AG04450 (cell line): ENCODE measurements at regions not wholly inside any gene's neighbourhood (a gene's known extent, or its start where the extent isn't known, plus 50 kb on each side); places are given as distances from the start of the nearest gene placed in this dataset.

Source experiments
- CTCF ChIA-PET: fragments of 300-600, 350-600 bp; formaldehyde crosslinking; extraction: SDS; loops from one replicate; lab custom pipeline; 2022; ENCODE audit warnings: antibody characterized with exemption, inconsistent platforms; lab: Charles Lee
- POLR2A ChIA-PET: fragments of 350-600 bp; formaldehyde crosslinking; extraction: SDS; loops from one replicate; lab custom pipeline; 2021; ENCODE audit warnings: antibody characterized with exemption, inconsistent platforms; lab: Yijun Ruan, JAX
- DNase-seq: peaks from one replicate; pipeline ENCODE4 v3.0.0-alpha.2; 2011; ENCODE audit warnings: low read depth, low spot score
- H3K27ac ChIP-seq: one replicate; pipeline ENCODE4 v1.5.1; 2012; ENCODE audit warnings: low read depth, low read length, control low read depth
- H3K27me3 ChIP-seq: one replicate; pipeline ENCODE4 v1.6.0; 2012; ENCODE audit warnings: low read length; ENCODE audit not compliant: control insufficient read depth, insufficient read depth
- H3K4me3 ChIP-seq: 2 replicates; pipeline ENCODE4 v1.5.1; 2011; ENCODE audit warnings: mild to moderate bottlenecking, low read depth, low read length, control low read depth
- H3K9me3 ChIP-seq: 2 replicates; pipeline ENCODE4 v1.5.1; 2012; ENCODE audit warnings: low read length; ENCODE audit not compliant: control insufficient read depth, insufficient read depth
- CTCF ChIP-seq: IDR thresholded peaks from 2 replicates; pipeline ENCODE4 v1.5.1; 2011; ENCODE audit warnings: low read depth, low read length, control low read depth, inconsistent platforms

GRCh38 chr3:137906985-137907649 is 102.8 kb upstream of the CLDN18 start:
- no peak for DNase-seq
- CTCF ChIA-PET: no interaction called here

GRCh38 chr3:137924628-137925027 is 85.3 kb upstream of the CLDN18 start:
- POLR2A ChIA-PET: no interaction called here
- TF ChIP-seq CTCF: no peak
- H3K4me3 ChIP-seq: no peak overlapping the region
- H3K9me3 ChIP-seq: no peaks in the 10 kb centered on the region
- no peak for DNase-seq
- no peaks in the 10 kb centered on the region for H3K27me3 ChIP-seq
- no peak overlapping the region for H3K27ac ChIP-seq
- CTCF ChIA-PET: interaction anchor here (1.9 kb wide), 1 partner anchor 21 kb away, joined by 6 read pairs; no protein-coding TSS in a partner anchor

More at GRCh38 chr3:137906985-137907649, 102.8 kb upstream of the CLDN18 start:
- Histone ChIP-seq H3K4me3 (no peak overlapping the region), H3K27me3 (no peaks in the 10 kb centered on the region), H3K27ac (no peak overlapping the region), H3K9me3 (no peaks in the 10 kb centered on the region)
- POLR2A ChIA-PET: no interaction called here
- no peak for TF ChIP-seq CTCF

- H3K27ac ChIP-seq: no peak overlapping the region
- H3K9me3 ChIP-seq: no peaks in the 10 kb centered on the region
- DNase-seq: no peak
- H3K4me3 ChIP-seq: no peak overlapping the region
- no peaks in the 10 kb centered on the region for H3K27me3 ChIP-seq
- ChIA-PET POLR2A (no interaction called here), CTCF (interaction anchor here (1.9 kb wide), 1 partner anchor 21 kb away, joined by 6 read pairs; no protein-coding TSS in a partner anchor)
- TF ChIP-seq CTCF: no peak
Measured at GRCh38 chr3:137925080-137925479, 84.9 kb upstream of the CLDN18 start.

GRCh38 chr3:137926991-137927390 is 83.0 kb upstream of the CLDN18 start:
- no peak for TF ChIP-seq CTCF
- no peak for DNase-seq
- Histone ChIP-seq H3K27ac (no peak overlapping the region), H3K27me3 (no peaks in the 10 kb centered on the region), H3K4me3 (no peak overlapping the region), H3K9me3 (no peaks in the 10 kb centered on the region)
- ChIA-PET POLR2A (no interaction called here), CTCF (no interaction called here)

- CTCF ChIA-PET: interaction anchor here (2.0 kb wide), 1 partner anchor 15 kb away, joined by 6 read pairs; no protein-coding TSS in a partner anchor
- H3K27ac ChIP-seq: no peak overlapping the region
Measured at GRCh38 chr3:137930976-137931375, 79.0 kb upstream of the CLDN18 start.

More at GRCh38 chr3:137930976-137931375, 79.0 kb upstream of the CLDN18 start:
- no peak for TF ChIP-seq CTCF
- Histone ChIP-seq H3K4me3 (no peak overlapping the region), H3K27me3 (no peaks in the 10 kb centered on the region), H3K9me3 (no peaks in the 10 kb centered on the region)
- no peak for DNase-seq
- POLR2A ChIA-PET: no interaction called here
